Panc1 (cell line): ENCODE measurements at regions not wholly inside any gene's neighbourhood (a gene's known extent, or its start where the extent isn't known, plus 50 kb on each side); places are given as distances from the start of the nearest gene placed in this dataset.

ENCODE experiments used
- CTCF ChIP-seq: fragments of 450-650 bp; IDR thresholded peaks from 2 replicates; pipeline ENCODE4 v1.5.1; 2017; ENCODE audit warnings: mild to moderate bottlenecking
- POLR2AphosphoS5 ChIP-seq: IDR thresholded peaks from 2 replicates; pipeline ENCODE4 v1.6.1; 2012; ENCODE audit warnings: mild to moderate bottlenecking, low read depth, low read length, moderate library complexity
- REST ChIP-seq, 2 experiments: IDR thresholded peaks; 2 replicates each; pipeline ENCODE4 v1.6.1; 2011 to 2012; ENCODE audit warnings: low read depth in 2 of 2, control low read depth in 1 of 2, low read length in 1 of 2, mild to moderate bottlenecking in 1 of 2, moderate library complexity in 1 of 2; ENCODE audit not compliant: insufficient read depth in 1 of 2
- TCF7L2 ChIP-seq: IDR thresholded peaks from 2 replicates; pipeline ENCODE4 v1.6.1; 2011; ENCODE audit warnings: mild to moderate bottlenecking, low read depth, low read length, inconsistent platforms

DNA sequence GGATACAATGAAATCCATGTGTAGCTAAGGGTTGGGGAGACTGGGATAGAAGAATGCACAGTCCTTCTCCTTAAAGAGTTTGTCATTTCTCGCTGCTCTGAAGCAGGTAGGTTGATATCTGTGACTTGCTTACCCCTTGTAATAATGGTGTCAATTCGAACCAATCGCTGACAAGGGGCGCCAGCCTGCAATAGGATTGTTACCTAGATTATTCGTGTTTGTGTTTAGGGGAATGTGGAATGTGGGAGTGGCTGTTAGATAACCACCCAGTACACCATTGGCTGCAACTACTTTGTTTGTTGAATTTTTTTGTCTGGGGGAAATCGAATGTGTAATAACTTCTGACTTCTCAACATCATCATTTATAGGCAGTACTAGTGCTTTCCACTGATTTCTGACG is 141.6 kb downstream of the LARP7 start:
- TF ChIP-seq POLR2AphosphoS5 (no peak), REST (IDR thresholded peaks at IDR 0.05; ENCODE audit: insufficient read depth in 1 of 2, low read depth in 2 of 2, low read length in 1 of 2) (no peak), CTCF (no peak), TCF7L2 (no peak)
